HG03469 (cell line): ENCODE measurements at regions not wholly inside any gene's neighbourhood (a gene's known extent, or its start where the extent isn't known, plus 50 kb on each side); places are given as distances from the start of the nearest gene placed in this dataset.

Experiments used
- ATAC-seq: cut with Tn5 transposase; IDR thresholded peaks from one replicate; pipeline ENCODE4 v1.9.1; 2021; ENCODE audit warnings: mild to moderate bottlenecking, moderate library complexity, moderate number of reproducible peaks; ENCODE audit not compliant: unreplicated experiment

GRCh38 chr11:31912808-31913207 is 101.7 kb upstream of the PAX6 start:
- no peak for ATAC-seq

DNA sequence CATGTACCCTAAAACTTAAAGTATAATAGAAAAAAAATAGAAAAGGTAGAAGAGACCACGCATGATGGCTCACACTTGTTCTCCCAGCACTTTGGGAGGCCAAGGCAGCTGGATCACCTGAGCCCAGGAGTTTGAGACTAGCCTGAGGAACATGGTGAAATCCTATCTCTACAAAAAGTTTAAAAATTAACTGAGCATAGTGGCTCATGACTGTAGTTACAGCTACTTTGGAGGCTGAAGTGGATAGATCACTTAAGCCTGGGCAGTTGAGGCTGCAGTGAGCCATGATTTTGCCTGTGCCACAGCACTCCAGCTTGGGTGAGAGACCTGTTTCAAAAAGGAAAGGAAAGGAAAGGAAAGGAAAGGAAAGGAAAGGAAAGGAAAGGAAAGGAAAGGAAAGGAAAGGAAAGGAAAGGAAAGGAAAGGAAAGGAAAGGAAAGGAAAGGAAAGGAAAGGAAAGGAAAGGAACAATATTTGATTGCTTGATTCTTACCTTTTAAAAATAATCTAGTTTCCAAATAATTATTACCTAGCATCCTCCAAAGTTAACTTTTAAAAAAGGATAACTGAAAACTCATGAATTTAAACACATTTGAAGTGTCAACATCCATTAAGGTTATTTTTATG is 99.9 kb upstream of the PAX6 start:
- ATAC-seq, result no peak

GRCh38 chr11:31903225-31904074 is 92.3 kb upstream of the PAX6 start:
- no peak for ATAC-seq

DNA sequence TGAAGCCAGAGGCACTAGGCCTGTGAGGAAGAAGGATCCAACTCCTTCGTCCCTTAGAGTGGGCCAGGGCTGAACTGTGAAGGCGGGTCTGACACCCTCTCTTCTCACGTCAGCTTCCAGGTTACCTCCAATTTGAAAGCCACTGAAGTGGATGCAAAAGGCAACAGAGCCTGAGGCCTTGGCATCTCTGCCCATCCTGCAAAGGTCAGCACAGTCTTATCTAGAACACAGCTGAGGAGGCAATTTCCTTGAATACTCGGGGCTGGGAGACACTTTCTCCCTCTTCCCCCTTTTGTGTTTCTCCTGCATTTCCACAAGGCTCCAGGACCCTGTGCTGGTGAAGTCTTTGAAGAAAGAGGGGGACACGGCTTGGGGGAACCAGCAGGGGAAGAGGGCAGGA is 91.6 kb upstream of the PAX6 start:
- ATAC-seq, result no peak

- no peak for ATAC-seq
Observed at GRCh38 chr11:31895926-31896325, 84.8 kb upstream of the PAX6 start.

- no peak for ATAC-seq
Observed at GRCh38 chr11:31887180-31887579, 76.1 kb upstream of the PAX6 start.

GRCh38 chr11:31884080-31884479 is 73.0 kb upstream of the PAX6 start:
- no peak for ATAC-seq

- ATAC-seq, result no peak
Observed at GRCh38 chr11:31883435-31883834, 72.3 kb upstream of the PAX6 start.

DNA sequence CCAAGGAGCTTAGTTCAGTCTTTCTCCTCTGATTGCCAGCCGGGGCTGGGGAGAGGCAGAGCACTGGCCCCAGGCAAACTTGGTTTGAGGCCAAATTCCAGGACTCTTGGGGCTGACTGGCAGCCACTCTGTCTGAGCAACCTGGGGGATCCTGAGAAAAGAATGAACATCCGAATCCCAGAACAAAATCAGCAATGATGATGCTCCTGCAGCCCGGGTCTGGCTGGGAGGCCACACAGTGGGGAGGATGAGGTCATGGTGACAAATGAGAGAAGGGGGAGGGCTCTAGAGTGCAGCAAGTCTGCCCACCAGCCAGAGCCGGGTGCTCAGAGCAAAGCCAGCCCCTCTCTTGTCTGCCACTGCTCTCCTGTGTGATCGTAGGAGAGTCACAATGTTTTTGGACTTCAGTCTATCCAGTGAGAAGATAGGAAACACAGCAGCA is 71.8 kb upstream of the PAX6 start:
- ATAC-seq, result no peak

DNA sequence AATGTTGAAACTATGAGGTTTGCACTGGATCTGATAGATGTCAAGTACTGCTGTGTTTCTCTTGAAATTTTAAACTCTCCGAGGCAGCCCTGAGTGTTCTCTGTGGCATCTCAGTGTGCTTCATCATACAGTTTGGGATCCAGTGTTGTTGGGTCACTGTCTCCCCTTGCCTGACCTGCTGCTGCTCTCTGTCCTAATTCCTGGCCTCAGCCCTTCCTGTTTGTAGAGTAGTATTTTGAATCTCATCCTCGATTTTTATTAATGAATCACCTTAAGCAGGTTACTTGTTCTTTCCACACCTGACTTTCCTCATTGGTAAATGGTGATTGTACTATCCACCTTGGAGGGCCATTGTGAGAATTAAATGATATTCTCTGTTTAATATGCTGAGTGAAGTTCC is 70.7 kb upstream of the PAX6 start:
- ATAC-seq, result no peak

DNA sequence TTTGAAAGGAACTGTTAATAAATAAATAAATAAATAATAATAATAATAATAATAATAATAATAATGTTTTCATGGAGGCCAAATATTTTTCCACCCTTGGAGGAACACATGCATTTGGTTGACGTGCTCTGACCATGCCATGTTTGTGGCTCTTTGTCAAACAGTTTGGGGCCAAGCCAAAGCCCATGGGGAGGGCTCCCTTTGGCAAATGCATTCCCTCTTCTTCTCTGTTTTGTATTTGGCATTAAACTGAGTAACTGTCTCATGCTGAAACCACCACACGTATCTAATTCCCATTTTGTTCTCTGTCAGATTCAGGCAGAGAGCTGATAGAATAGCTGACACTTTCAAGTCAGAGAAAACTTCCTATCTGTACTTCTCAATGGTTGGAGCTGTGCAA is 68.6 kb upstream of the PAX6 start:
- ATAC-seq, result no peak

- no peak for ATAC-seq
Observed at GRCh38 chr11:31877863-31878262, 66.7 kb upstream of the PAX6 start.

DNA sequence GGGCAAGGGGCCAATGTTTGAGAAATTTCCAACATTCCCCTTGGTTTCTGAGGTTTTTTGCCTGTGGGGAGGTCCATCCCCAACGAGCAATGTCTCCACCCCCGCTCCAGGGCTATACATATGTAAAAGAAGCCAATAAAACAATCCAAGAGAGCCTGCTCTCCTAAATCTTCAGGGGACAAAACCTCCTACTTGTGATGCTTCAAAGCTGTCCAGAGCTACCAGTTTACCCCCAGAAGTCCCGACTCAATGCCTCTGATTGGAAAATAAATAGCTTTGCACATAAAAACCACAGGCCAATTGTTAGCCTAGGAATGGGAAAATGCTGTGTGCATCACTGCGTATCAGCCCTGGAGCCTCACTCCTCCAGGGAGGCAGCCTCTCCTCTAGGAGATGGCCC is 66.0 kb upstream of the PAX6 start:
- no peak for ATAC-seq

GRCh38 chr11:31875866-31876560 is 64.9 kb upstream of the PAX6 start:
- ATAC-seq, result no peak

GRCh38 chr11:31874631-31875191 is 63.6 kb upstream of the PAX6 start:
- ATAC-seq, result no peak

DNA sequence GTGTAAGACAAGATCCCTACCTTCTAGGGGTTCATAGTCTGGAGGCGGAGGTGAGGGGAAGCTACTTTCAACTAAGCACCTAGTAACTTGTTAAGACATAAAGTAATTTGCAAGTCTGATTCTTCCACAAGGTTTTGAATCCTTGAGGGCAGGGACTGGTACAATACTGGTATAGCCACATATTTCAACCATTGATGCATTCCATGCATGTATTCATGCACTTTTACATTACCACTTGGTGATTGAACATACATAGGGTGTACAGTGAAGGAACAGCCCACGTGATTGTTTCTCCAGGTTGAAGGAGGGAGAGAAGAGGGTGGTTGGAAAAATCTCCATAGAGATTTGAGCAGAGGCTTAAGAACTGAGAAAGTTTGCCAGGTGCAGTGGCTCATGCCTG is 62.0 kb upstream of the PAX6 start:
- ATAC-seq, result no peak

DNA sequence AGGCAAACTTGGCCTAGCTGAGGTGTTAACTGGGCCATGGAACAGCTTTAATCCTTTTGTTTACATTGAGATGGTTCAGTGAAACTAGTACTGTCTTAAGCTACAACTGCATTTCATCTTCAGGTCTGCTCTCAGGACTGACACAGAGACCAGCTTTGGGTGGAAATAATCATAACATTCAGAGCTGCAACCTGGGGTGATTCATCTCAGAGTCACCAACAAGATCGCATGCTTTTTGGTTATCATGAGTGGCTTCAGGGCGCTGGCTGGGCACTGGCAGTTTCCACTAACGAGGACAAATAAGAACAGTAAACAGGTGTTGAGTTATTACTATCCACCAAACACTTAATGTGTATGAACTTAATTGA is 60.9 kb upstream of the PAX6 start:
- ATAC-seq, result no peak

DNA sequence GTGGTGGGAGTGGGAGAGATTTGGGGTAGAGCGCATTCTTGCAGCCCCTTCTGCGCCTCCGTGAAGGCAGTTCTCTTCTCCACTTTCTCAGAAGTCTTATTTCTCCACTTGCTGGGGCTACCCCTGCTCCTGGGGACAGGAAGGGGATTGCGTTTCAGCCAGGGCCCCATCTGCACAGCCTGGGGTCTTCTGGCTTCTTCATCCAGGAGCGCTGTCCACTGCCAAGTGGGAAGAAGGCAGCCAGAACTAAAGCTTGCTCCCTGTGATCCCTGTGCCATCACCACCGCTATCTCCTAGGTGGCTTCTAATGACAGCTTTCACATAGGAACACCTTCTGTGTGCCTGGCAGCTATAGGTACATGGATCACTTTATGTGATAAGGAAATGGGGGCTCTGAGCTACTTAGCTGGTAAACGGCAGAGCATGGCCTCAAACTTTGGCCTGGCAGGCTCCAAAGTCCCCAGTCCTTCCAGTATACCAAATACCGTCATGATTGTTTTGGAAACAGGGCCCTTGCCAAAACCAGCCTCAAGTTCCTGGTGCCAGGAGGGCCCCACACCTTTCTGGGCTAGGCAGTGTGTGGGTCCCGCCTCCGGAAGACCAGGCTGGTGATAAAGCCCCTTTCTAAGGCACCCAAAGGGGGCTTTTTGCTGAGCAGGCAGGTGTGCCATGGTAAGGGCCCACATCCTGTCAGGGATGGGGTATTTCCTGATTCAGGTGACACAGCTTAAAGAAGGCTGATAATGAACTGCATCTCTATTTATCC is 60.4 kb upstream of the PAX6 start:
- no peak for ATAC-seq

- no peak for ATAC-seq
Observed at GRCh38 chr11:31870609-31871309, 59.6 kb upstream of the PAX6 start.

- no peak for ATAC-seq
Observed at GRCh38 chr11:31869986-31870385, 58.9 kb upstream of the PAX6 start.
